H1 (cell line): ENCODE measurements at regions not wholly inside any gene's neighbourhood (a gene's known extent, or its start where the extent isn't known, plus 50 kb on each side); places are given as distances from the start of the nearest gene placed in this dataset.
A peak's percentile ranks its signal among the peaks of the same experiment; 100 is the strongest.

ENCODE experiments used
- CTCF ChIA-PET: fragments of 300-600 bp; sonication (Branson Sonifier 250); formaldehyde crosslinking; loops from one replicate; lab custom pipeline; 2021; ENCODE audit not compliant: partially characterized antibody; lab: Charles Lee
- POLR2A ChIA-PET: fragments of 300-600 bp; sonication (Branson Sonifier 250); formaldehyde crosslinking; loops from one replicate; lab custom pipeline; 2021; ENCODE audit warnings: inconsistent platforms; ENCODE audit not compliant: partially characterized antibody; lab: Charles Lee
- DNase-seq, 2 experiments: peaks; one replicate each; pipeline versions ENCODE4 v3.0.0 to v3.0.0-alpha.2; 2010 to 2022; ENCODE audit warnings: low spot score in 2 of 2, low read depth in 1 of 2, mixed read lengths in 1 of 2
- FAIRE-seq: peaks from 2 replicates; lab custom pipeline; 2011; peaks lifted over from hg19 to GRCh38; lab: Jason Lieb, UNC
- H2AFZ ChIP-seq: 2 replicates; pipeline ENCODE4 v1.8.1; 2012; ENCODE audit warnings: low read length, inconsistent platforms
- H2AK5ac ChIP-seq: 2 replicates; pipeline ENCODE4 v1.6.1; 2013; ENCODE audit warnings: low read depth, low read length
- H2BK120ac ChIP-seq: replicated peaks from 2 replicates; pipeline ENCODE3; 2013; ENCODE audit warnings: low read depth, low read length, inconsistent platforms
- H2BK12ac ChIP-seq: 2 replicates; pipeline ENCODE4 v1.6.1; 2013; ENCODE audit warnings: low read depth, low read length
- H2BK15ac ChIP-seq: 2 replicates; pipeline ENCODE4 v1.6.1; 2013; ENCODE audit warnings: low read length
- H2BK20ac ChIP-seq: 2 replicates; pipeline ENCODE4 v1.6.1; 2013; ENCODE audit warnings: low read length
- H2BK5ac ChIP-seq: 2 replicates; pipeline ENCODE4 v1.6.1; 2013; ENCODE audit warnings: low read depth, low read length
- H3K14ac ChIP-seq: 2 replicates; pipeline ENCODE4 v1.6.1; 2013; ENCODE audit warnings: inconsistent platforms; ENCODE audit not compliant: insufficient read length
- H3K18ac ChIP-seq: 2 replicates; pipeline ENCODE4 v1.6.1; 2013; ENCODE audit warnings: low read length; ENCODE audit errors: extremely low read depth
- H3K23ac ChIP-seq: 2 replicates; pipeline ENCODE4 v1.6.1; 2013; ENCODE audit warnings: inconsistent platforms; ENCODE audit not compliant: insufficient read length
- H3K23me2 ChIP-seq: 2 replicates; pipeline ENCODE4 v1.6.1; 2013; ENCODE audit warnings: low read depth, low read length
- H3K27ac ChIP-seq: 2 replicates; pipeline ENCODE4 v1.6.1; 2011; ENCODE audit warnings: low read depth, low read length, inconsistent platforms
- H3K27me3 ChIP-seq, 4 experiments: replicated peaks in 1 of 4; 1 replicate in 1 of 4; 2 replicates in 3 of 4; pipeline versions ENCODE4 v1.6.1 to v1.8.1; 2011 to 2013; ENCODE audit warnings: low read length in 3 of 4, mild to moderate bottlenecking in 3 of 4, inconsistent platforms in 2 of 4, mixed read lengths in 2 of 4, moderate library complexity in 1 of 4; ENCODE audit not compliant: control insufficient read depth in 3 of 4, insufficient read depth in 3 of 4; ENCODE audit errors: extremely low read depth in 1 of 4
- H3K36me3 ChIP-seq, 4 experiments: 2 replicates each; pipeline versions ENCODE4 v1.6.1 to v1.8.1; 2011 to 2013; ENCODE audit warnings: mild to moderate bottlenecking in 4 of 4, low read length in 3 of 4, moderate library complexity in 2 of 4, control low read depth in 1 of 4, inconsistent platforms in 1 of 4; ENCODE audit not compliant: insufficient read depth in 4 of 4, control insufficient read depth in 2 of 4
- H3K4ac ChIP-seq: replicated peaks from 2 replicates; pipeline ENCODE3; 2013; ENCODE audit warnings: low read length, low read depth, mixed read lengths, inconsistent platforms; ENCODE audit not compliant: insufficient read length
- H3K4me1 ChIP-seq, 4 experiments: replicated peaks in 1 of 4; 1 replicate in 1 of 4; 2 replicates in 3 of 4; pipeline versions ENCODE4 v1.6.1 to v1.8.1; 2011 to 2013; ENCODE audit warnings: low read length in 3 of 4, inconsistent platforms in 2 of 4, mixed read lengths in 1 of 4; ENCODE audit not compliant: insufficient read depth in 4 of 4, control insufficient read depth in 3 of 4
- H3K4me2 ChIP-seq, 2 experiments: 2 replicates each; pipeline versions ENCODE4 v1.6.1 to v1.8.1; 2011 to 2013; ENCODE audit warnings: low read depth in 2 of 2, low read length in 2 of 2, control low read depth in 1 of 2, inconsistent platforms in 1 of 2, mild to moderate bottlenecking in 1 of 2; ENCODE audit not compliant: insufficient read depth in 1 of 2
- H3K4me3 ChIP-seq, 4 experiments: fragments of 200-600, 300-600 bp in 1 of 4; sonication (generic), shearing (Covaris generic), sonication (Bioruptor Twin) in 1 of 4; 2 replicates each; pipeline versions ENCODE4 v1.5.1 to v1.8.1; 2011 to 2016; ENCODE audit warnings: low read length in 4 of 4, low read depth in 3 of 4, control low read depth in 2 of 4, inconsistent platforms in 2 of 4, mild to moderate bottlenecking in 2 of 4, mixed read lengths in 1 of 4, moderate library complexity in 1 of 4; ENCODE audit not compliant: insufficient read depth in 2 of 4; ENCODE audit errors: extremely low read depth in 1 of 4
- H3K56ac ChIP-seq: replicated peaks from 2 replicates; pipeline ENCODE3; 2013; ENCODE audit warnings: low read depth, mild to moderate bottlenecking, mixed read lengths, low read length, inconsistent platforms; ENCODE audit not compliant: insufficient read length
- H3K79me1 ChIP-seq: 2 replicates; pipeline ENCODE4 v1.6.1; 2013; ENCODE audit warnings: low read depth, low read length, control low read depth
- H3K79me2 ChIP-seq, 2 experiments: 2 replicates each; pipeline versions ENCODE4 v1.6.1 to v1.8.1; 2012 to 2013; ENCODE audit warnings: low read length in 2 of 2, mild to moderate bottlenecking in 2 of 2, inconsistent platforms in 1 of 2; ENCODE audit not compliant: insufficient read depth in 2 of 2, control insufficient read depth in 1 of 2
- H3K9ac ChIP-seq, 4 experiments: replicated peaks in 1 of 4; 1 replicate in 1 of 4; 2 replicates in 3 of 4; pipeline versions ENCODE4 v1.6.1 to v1.8.1; 2011 to 2013; ENCODE audit warnings: low read depth in 3 of 4, low read length in 3 of 4, control low read depth in 2 of 4, mild to moderate bottlenecking in 2 of 4, moderate library complexity in 2 of 4, inconsistent platforms in 1 of 4; ENCODE audit errors: extremely low read depth in 1 of 4
- H3K9me3 ChIP-seq, 2 experiments: 2 replicates each; pipeline versions ENCODE4 v1.6.1 to v1.8.1; 2012 to 2013; ENCODE audit warnings: mild to moderate bottlenecking in 2 of 2, moderate library complexity in 2 of 2, control low read depth in 1 of 2, inconsistent platforms in 1 of 2, low read depth in 1 of 2, low read length in 1 of 2, mixed read lengths in 1 of 2; ENCODE audit not compliant: insufficient read depth in 2 of 2
- H4K20me1 ChIP-seq, 2 experiments: replicated peaks in 1 of 2; 2 replicates each; pipeline versions ENCODE3 to v1.8.1; 2011 to 2013; ENCODE audit warnings: inconsistent platforms in 2 of 2, low read length in 2 of 2, mild to moderate bottlenecking in 1 of 2; ENCODE audit not compliant: insufficient read depth in 2 of 2, control insufficient read depth in 1 of 2
- H4K5ac ChIP-seq: 2 replicates; pipeline ENCODE4 v1.6.1; 2013; ENCODE audit warnings: low read length, low read depth, mixed read lengths, inconsistent platforms; ENCODE audit not compliant: insufficient read length
- H4K8ac ChIP-seq: 2 replicates; pipeline ENCODE4 v1.8.0; 2013; ENCODE audit warnings: mild to moderate bottlenecking, moderate library complexity, low read length, inconsistent platforms; ENCODE audit not compliant: insufficient read depth; ENCODE audit errors: extremely low read depth
- H4K91ac ChIP-seq: replicated peaks from 2 replicates; pipeline ENCODE3; 2013; ENCODE audit warnings: low read length, mixed read lengths, inconsistent platforms; ENCODE audit not compliant: insufficient read length
- BRCA1 ChIP-seq: IDR thresholded peaks from 2 replicates; pipeline ENCODE4 v1.6.1; 2012; ENCODE audit warnings: low read depth, low read length, improper control_type of control experiment
- CBX5 ChIP-seq: fragments of 300-800, 300-1000 bp; sonication (generic); IDR thresholded peaks from 2 replicates; pipeline ENCODE4 v1.7.1; 2016; ENCODE audit warnings: antibody characterized with exemption, low read length, low read depth
- CBX8 ChIP-seq: fragments of 300-800, 300-1000 bp; sonication (generic); IDR thresholded peaks from 2 replicates; pipeline ENCODE4 v1.7.1; 2016; ENCODE audit warnings: low read depth, low read length, borderline replicate concordance
- GTF2F1 ChIP-seq: IDR thresholded peaks from 2 replicates; pipeline ENCODE4 v1.6.1; 2012; ENCODE audit warnings: low read depth, low read length, improper control_type of control experiment, borderline replicate concordance
- POLR2A ChIP-seq, 2 experiments: IDR thresholded peaks; 1 replicate in 1 of 2; 2 replicates in 1 of 2; pipeline ENCODE4 v1.6.1; 2011; ENCODE audit warnings: low read depth in 2 of 2, low read length in 2 of 2, mild to moderate bottlenecking in 2 of 2; ENCODE audit errors: control extremely low read depth in 1 of 2
- RBBP5 ChIP-seq: IDR thresholded peaks from 2 replicates; pipeline ENCODE4 v1.7.1; 2012; ENCODE audit warnings: low read depth, mild to moderate bottlenecking, inconsistent platforms, low read length, moderate library complexity, borderline replicate concordance
- RNF2 ChIP-seq: fragments of 200-900, 300-1000 bp; sonication (generic); IDR thresholded peaks from 2 replicates; pipeline ENCODE4 v1.7.1; 2016; ENCODE audit warnings: borderline replicate concordance, low read depth, mild to moderate bottlenecking, antibody characterized with exemption, low read length; ENCODE audit not compliant: poor library complexity, severe bottlenecking; ENCODE audit errors: missing control alignments
- RXRA ChIP-seq: IDR thresholded peaks from 2 replicates; pipeline ENCODE4 v1.6.1; 2011; ENCODE audit warnings: low read depth, mild to moderate bottlenecking, low read length, moderate library complexity; ENCODE audit not compliant: insufficient read depth
- SP1 ChIP-seq: IDR thresholded peaks from 2 replicates; pipeline ENCODE4 v1.6.1; 2011; ENCODE audit warnings: low read depth, low read length
- SUZ12 ChIP-seq: fragments of 200-600 bp; sonication (generic); IDR thresholded peaks from 2 replicates; pipeline ENCODE4 v1.6.1; 2012; ENCODE audit warnings: mild to moderate bottlenecking, inconsistent platforms, low read length, moderate library complexity, mixed read lengths
- TAF7 ChIP-seq: optimal IDR thresholded peaks from 2 replicates; pipeline ENCODE3; 2011; ENCODE audit warnings: low read depth, mild to moderate bottlenecking, inconsistent platforms, low read length, moderate library complexity, borderline replicate concordance
- ZNF274 ChIP-seq: IDR thresholded peaks from 2 replicates; pipeline ENCODE4 v1.7.0; 2012; ENCODE audit warnings: low read length, borderline replicate concordance; ENCODE audit errors: extremely low read depth
- WGBS, 2 experiments: shearing (Covaris generic) in 1 of 2; methylation state at CpG; one replicate each; pipeline versions ENCODE4 v1.1.6 to v1.1.7; 2013 to 2015; ENCODE audit warnings: low lambda C conversion rate in 2 of 2, mixed read lengths in 2 of 2, inconsistent platforms in 1 of 2, low coverage in 1 of 2, missing lambda C conversion rate in 1 of 2; ENCODE audit not compliant: insufficient replicate concordance in 2 of 2, insufficient coverage in 1 of 2, insufficient read length in 1 of 2; ENCODE audit errors: extremely low coverage in 1 of 2, missing lambda C conversion rate in 1 of 2; 5-methylcytosine and 5-hydroxymethylcytosine counted together
- TF ChIP-seq, protein P1 (sequence below): IDR thresholded peaks from 2 replicates; pipeline ENCODE4 v1.6.1; 2012; ENCODE audit warnings: inconsistent platforms
- TF ChIP-seq, protein P2 (sequence below): IDR thresholded peaks from 2 replicates; pipeline ENCODE4 v1.6.1; 2011; ENCODE audit warnings: low read depth, mild to moderate bottlenecking, low read length; ENCODE audit not compliant: insufficient read depth

DNA sequence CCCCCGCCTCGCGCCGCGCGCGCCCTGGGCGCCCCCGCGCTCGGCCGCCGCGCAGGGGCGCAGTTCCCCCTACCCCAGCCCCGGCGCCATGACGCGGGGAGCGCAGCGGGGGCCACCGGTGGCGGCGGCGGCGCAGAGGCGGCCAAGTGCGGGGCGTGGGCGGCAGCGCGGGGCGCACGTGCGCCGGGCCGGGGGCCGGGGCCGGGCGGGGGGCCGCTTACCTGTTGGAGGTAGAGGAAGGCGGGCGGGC is 108.3 kb downstream of the ENGASE start:
- Histone ChIP-seq H2BK15ac (no peak overlapping the region), H2BK120ac (no peak overlapping the region), H3K14ac (no peak overlapping the region), H3K79me1 (peaks cover 2% of the 10 kb centered on the region), H3K36me3 (no peaks in the 10 kb centered on the region), H3K18ac (no peak overlapping the region), H3K4me3 (peak overlapping the region; percentile 56 to 70 (median 66); a peak in 7 of 8 replicates), H3K4ac (no peak overlapping the region), H3K4me1 (peaks cover 0 to 15% (median 5%) of the 10 kb centered on the region in 4 experiments; a peak in 6 of 7 replicates), H4K8ac (peak overlapping the region; percentile 48; the same call in 1 of the 2 replicates), H4K20me1 (peaks cover 0 to 2% of the 10 kb centered on the region in 2 experiments), H2BK5ac (no peak overlapping the region), H3K79me2 (no peaks in the 10 kb centered on the region), H3K27ac (no peak overlapping the region), H3K4me2 (peak overlapping the region; percentile 64 to 99), H4K5ac (no peak overlapping the region), H3K23ac (no peak overlapping the region), H2AFZ (no peak overlapping the region), H2BK20ac (no peak overlapping the region), H3K27me3 (peaks cover 3 to 20% (median 19%) of the 10 kb centered on the region in 4 experiments), H3K56ac (no peak overlapping the region), H3K9me3 (no peaks in the 10 kb centered on the region), H3K23me2 (peaks cover 5% of the 10 kb centered on the region; the same call in 1 of the 2 replicates), H2AK5ac (no peak overlapping the region), H3K9ac (peak overlapping the region in 2 of 4 experiments; percentile 55 to 65; a peak in 2 of 7 replicates), H4K91ac (no peak overlapping the region), H2BK12ac (no peak overlapping the region)
- CTCF ChIA-PET = no interaction called here
- FAIRE-seq = no peak
- 1% methylated on average over 28 of the region's 43 CpGs; no CpG with 5 or more reads in 1 of the 2 experiments for WGBS, 2 experiments
- POLR2A ChIA-PET = interaction anchor here (1.0 kb wide), 1 partner anchor 10 kb away, joined by 3 read pairs; no protein-coding TSS in a partner anchor
- no peak for DNase-seq
- no peak for TF ChIP-seq GTF2F1
- no peak for TF ChIP-seq SUZ12
- TF ChIP-seq POLR2A (IDR thresholded peaks at IDR 0.05; ENCODE audit: control extremely low read depth in 1 of 2, low read depth in 2 of 2, low read length in 2 of 2) = no peak
- TF ChIP-seq RBBP5 = no peak
- TF ChIP-seq CBX5 = no peak
- no peak for TF ChIP-seq BRCA1
- no peak for TF ChIP-seq SP1
- no peak for TF ChIP-seq TAF7
- no peak for TF ChIP-seq ZNF274
- TF ChIP-seq CBX8 = no peak
- TF ChIP-seq, protein P1, sequence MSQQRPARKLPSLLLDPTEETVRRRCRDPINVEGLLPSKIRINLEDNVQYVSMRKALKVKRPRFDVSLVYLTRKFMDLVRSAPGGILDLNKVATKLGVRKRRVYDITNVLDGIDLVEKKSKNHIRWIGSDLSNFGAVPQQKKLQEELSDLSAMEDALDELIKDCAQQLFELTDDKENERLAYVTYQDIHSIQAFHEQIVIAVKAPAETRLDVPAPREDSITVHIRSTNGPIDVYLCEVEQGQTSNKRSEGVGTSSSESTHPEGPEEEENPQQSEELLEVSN = no peak
- no peak for TF ChIP-seq RXRA
- TF ChIP-seq RNF2 = no peak
- TF ChIP-seq, protein P2, sequence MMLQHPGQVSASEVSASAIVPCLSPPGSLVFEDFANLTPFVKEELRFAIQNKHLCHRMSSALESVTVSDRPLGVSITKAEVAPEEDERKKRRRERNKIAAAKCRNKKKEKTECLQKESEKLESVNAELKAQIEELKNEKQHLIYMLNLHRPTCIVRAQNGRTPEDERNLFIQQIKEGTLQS = no peak
